PC-9 (cell line): ENCODE measurements at regions not wholly inside any gene's neighbourhood (a gene's known extent, or its start where the extent isn't known, plus 50 kb on each side); places are given as distances from the start of the nearest gene placed in this dataset.

ENCODE experiments used
- BruUV-seq: library from RNA; stranded (reverse); fragments of 400-500 nt; replicated peaks from 2 replicates; lab custom pipeline; 2021; lab: Mats Ljungman, UMichigan
- CTCF ChIA-PET: fragments of 300-600 bp; sonication (Branson Sonifier 250); formaldehyde crosslinking; loops from one replicate; lab custom pipeline; 2022; ENCODE audit warnings: antibody characterized with exemption; lab: Charles Lee
- POLR2A ChIA-PET: fragments of 300-600 bp; sonication (Branson Sonifier 250); formaldehyde crosslinking; loops from one replicate; lab custom pipeline; 2022; ENCODE audit warnings: antibody characterized with exemption; ENCODE audit not compliant: unreplicated experiment; lab: Charles Lee
- DNase-seq, 2 experiments: peaks; one replicate each; pipeline versions ENCODE4 v3.0.0 to v3.0.0-alpha.2; 2015 to 2022; ENCODE audit warnings: mixed read lengths in 1 of 2
- H2AFZ ChIP-seq: fragments of 200-600 bp; sonication (generic); 2 replicates; pipeline ENCODE4 v1.8.1; 2017; ENCODE audit warnings: antibody characterized with exemption
- H3F3A ChIP-seq: fragments of 200-600 bp; sonication (generic); 2 replicates; pipeline ENCODE4 v1.8.1; 2017; ENCODE audit warnings: antibody characterized with exemption, mild to moderate bottlenecking, low read depth; ENCODE audit not compliant: insufficient read depth
- H3K27ac ChIP-seq: fragments of 200-600 bp; sonication (generic); 2 replicates; pipeline ENCODE4 v1.6.1; 2016; ENCODE audit warnings: mixed run types
- H3K27me3 ChIP-seq: fragments of 200-600 bp; sonication (generic); 2 replicates; pipeline ENCODE4 v1.6.1; 2016; ENCODE audit warnings: low read depth, mixed run types; ENCODE audit not compliant: insufficient read depth
- H3K36me3 ChIP-seq: fragments of 200-600 bp; sonication (generic); 2 replicates; pipeline ENCODE4 v1.6.1; 2016; ENCODE audit warnings: low read depth, mixed run types
- H3K4me1 ChIP-seq: fragments of 200-600 bp; sonication (generic); replicated peaks from 2 replicates; pipeline ENCODE4 v1.6.1; 2016; ENCODE audit warnings: mixed run types; ENCODE audit not compliant: insufficient read depth
- H3K4me2 ChIP-seq: fragments of 200-600 bp; sonication (generic); 2 replicates; pipeline ENCODE4 v1.6.1; 2017; ENCODE audit warnings: mixed run types
- H3K4me3 ChIP-seq: fragments of 200-600 bp; sonication (generic); 2 replicates; pipeline ENCODE4 v1.6.1; 2016; ENCODE audit warnings: mixed run types
- H3K79me2 ChIP-seq: fragments of 200-600 bp; sonication (generic); 2 replicates; pipeline ENCODE4 v1.6.1; 2017; ENCODE audit warnings: low read depth, mixed run types
- H3K9me2 ChIP-seq: fragments of 200-600 bp; sonication (generic); 2 replicates; pipeline ENCODE4 v1.8.1; 2017; ENCODE audit warnings: mild to moderate bottlenecking; ENCODE audit not compliant: insufficient read depth
- H3K9me3 ChIP-seq: fragments of 200-600 bp; sonication (generic); 2 replicates; pipeline ENCODE4 v1.8.1; 2016; ENCODE audit warnings: low read depth; ENCODE audit not compliant: insufficient read depth
- H4K20me1 ChIP-seq: fragments of 200-600 bp; sonication (generic); 2 replicates; pipeline ENCODE4 v1.8.1; 2017; ENCODE audit not compliant: insufficient read depth
- CTCF ChIP-seq: fragments of 200-600 bp; sonication (generic); conservative IDR thresholded peaks from 2 replicates; pipeline ENCODE4 v1.6.1; 2017; ENCODE audit warnings: mixed run types, antibody characterized with exemption, mild to moderate bottlenecking, moderate library complexity
- EZH2 ChIP-seq: fragments of 200-600 bp; sonication (generic); IDR thresholded peaks from 2 replicates; pipeline ENCODE4 v1.8.0; 2017; ENCODE audit warnings: antibody characterized with exemption, low read depth
- intact Hi-C: fragments of 100-400 bp; cut with micrococcal nuclease; formaldehyde crosslinking; loops from one replicate; pipeline ENCODE4 v1.10.0; 2022; ENCODE audit not compliant: unreplicated experiment

GRCh38 chr5:93929131-93929530 is 187.7 kb upstream of the POU5F2 start:
- ChIA-PET CTCF (no interaction called here), POLR2A (no interaction called here)
- no peak for DNase-seq
- Histone ChIP-seq H3K36me3 (no peaks in the 10 kb centered on the region), H3K4me2 (no peak overlapping the region), H3K9me3 (no peaks in the 10 kb centered on the region; the same call in 1 of the 2 replicates), H3K4me1 (peaks cover 9% of the 10 kb centered on the region; the same call in 1 of the 2 replicates), H3K79me2 (no peaks in the 10 kb centered on the region), H2AFZ (no peak overlapping the region), H3K27ac (no peak overlapping the region), H3K27me3 (no peaks in the 10 kb centered on the region), H4K20me1 (no peaks in the 10 kb centered on the region), H3F3A (no peaks in the 10 kb centered on the region), H3K4me3 (no peak overlapping the region), H3K9me2 (no peaks in the 10 kb centered on the region; the same call in 1 of the 2 replicates)
- intact Hi-C loops: no loop called here
- BruUV-seq: no TSS peak
- no peak for TF ChIP-seq CTCF
- no peak for TF ChIP-seq EZH2

GRCh38 chr5:93926831-93927620 is 185.6 kb upstream of the POU5F2 start:
- no peak overlapping the region for H3K4me2 ChIP-seq
- POLR2A ChIA-PET: no interaction called here
- no peaks in the 10 kb centered on the region; the same call in 1 of the 2 replicates for H3K9me2 ChIP-seq
- H4K20me1 ChIP-seq: no peaks in the 10 kb centered on the region
- no peaks in the 10 kb centered on the region; the same call in 1 of the 2 replicates for H3K9me3 ChIP-seq
- no TSS peak for BruUV-seq
- intact Hi-C loops: no loop called here
- no peak overlapping the region for H2AFZ ChIP-seq
- no peak for DNase-seq
- CTCF ChIA-PET: no interaction called here
- H3K27me3 ChIP-seq: no peaks in the 10 kb centered on the region
- H3F3A ChIP-seq: no peaks in the 10 kb centered on the region
- no peak overlapping the region for H3K4me3 ChIP-seq
- no peak for TF ChIP-seq EZH2
- no peak for TF ChIP-seq CTCF
- H3K36me3 ChIP-seq: no peaks in the 10 kb centered on the region
- no peaks in the 10 kb centered on the region for H3K79me2 ChIP-seq
- H3K27ac ChIP-seq: no peak overlapping the region
- peaks cover 9% of the 10 kb centered on the region; the same call in 1 of the 2 replicates for H3K4me1 ChIP-seq

GRCh38 chr5:93925321-93925720 is 183.9 kb upstream of the POU5F2 start:
- intact Hi-C loops: no loop called here
- no peak overlapping the region for H3K27ac ChIP-seq
- no peaks in the 10 kb centered on the region for H3F3A ChIP-seq
- H3K4me3 ChIP-seq: no peak overlapping the region
- ChIA-PET CTCF (no interaction called here), POLR2A (no interaction called here)
- no peak overlapping the region for H3K4me2 ChIP-seq
- H3K9me2 ChIP-seq: no peaks in the 10 kb centered on the region; the same call in 1 of the 2 replicates
- DNase-seq: no peak
- no peaks in the 10 kb centered on the region for H3K36me3 ChIP-seq
- no peaks in the 10 kb centered on the region for H3K27me3 ChIP-seq
- H4K20me1 ChIP-seq: no peaks in the 10 kb centered on the region
- TF ChIP-seq CTCF (no peak), EZH2 (no peak)
- H3K79me2 ChIP-seq: no peaks in the 10 kb centered on the region
- H3K4me1 ChIP-seq: peaks cover 9% of the 10 kb centered on the region; the same call in 1 of the 2 replicates
- no TSS peak for BruUV-seq
- no peaks in the 10 kb centered on the region; the same call in 1 of the 2 replicates for H3K9me3 ChIP-seq
- H2AFZ ChIP-seq: no peak overlapping the region
